DND-41 (cell line): ENCODE measurements at regions not wholly inside any gene's neighbourhood (a gene's known extent, or its start where the extent isn't known, plus 50 kb on each side); places are given as distances from the start of the nearest gene placed in this dataset.

Source experiments
- ATAC-seq: fragments of 200-7000 bp; cut with Tn5 transposase; 3 replicates; pipeline ENCODE4 v1.9.1; 2021; ENCODE audit warnings: low read depth; ENCODE audit not compliant: insufficient read depth
- DNase-seq: peaks from one replicate; pipeline ENCODE4 v3.0.0-alpha.2; 2020
- H2AFZ ChIP-seq: 2 replicates; pipeline ENCODE4 v1.6.0; 2012; ENCODE audit warnings: low read depth, low read length
- H3K27ac ChIP-seq: 2 replicates; pipeline ENCODE4 v1.5.1; 2012; ENCODE audit warnings: low read length, inconsistent platforms
- H3K27me3 ChIP-seq: fragments of 200-600 bp; sonication (generic); 2 replicates; pipeline ENCODE4 v1.6.0; 2012; ENCODE audit warnings: low read length, mild to moderate bottlenecking, inconsistent platforms; ENCODE audit not compliant: insufficient read depth, poor library complexity
- H3K36me3 ChIP-seq: 2 replicates; pipeline ENCODE4 v1.5.1; 2012; ENCODE audit warnings: low read length, inconsistent platforms; ENCODE audit not compliant: insufficient read depth
- H3K4me1 ChIP-seq: 2 replicates; pipeline ENCODE4 v1.5.1; 2012; ENCODE audit warnings: mild to moderate bottlenecking, low read length; ENCODE audit not compliant: insufficient read depth
- H3K4me2 ChIP-seq: 2 replicates; pipeline ENCODE4 v1.6.0; 2012; ENCODE audit warnings: mild to moderate bottlenecking, moderate library complexity, low read length, inconsistent platforms; ENCODE audit not compliant: insufficient read depth
- H3K4me3 ChIP-seq, 2 experiments: fragments of 200-600 bp in 1 of 2; shearing (Covaris generic) in 1 of 2; 2 replicates each; pipeline ENCODE4 v1.5.1; 2012 to 2016; ENCODE audit warnings: inconsistent platforms in 2 of 2, low read length in 2 of 2, mild to moderate bottlenecking in 2 of 2, low read depth in 1 of 2, moderate library complexity in 1 of 2
- H3K79me2 ChIP-seq: 2 replicates; pipeline ENCODE4 v1.6.0; 2012; ENCODE audit warnings: low read length, inconsistent platforms; ENCODE audit not compliant: insufficient read depth
- H3K9ac ChIP-seq: 2 replicates; pipeline ENCODE4 v1.6.0; 2012; ENCODE audit warnings: low read depth, mild to moderate bottlenecking, inconsistent platforms, low read length, moderate library complexity
- H3K9me3 ChIP-seq: 2 replicates; pipeline ENCODE4 v1.5.1; 2012; ENCODE audit warnings: low read length, moderate library complexity, mild to moderate bottlenecking, inconsistent platforms; ENCODE audit not compliant: insufficient read depth, severe bottlenecking
- H4K20me1 ChIP-seq: 2 replicates; pipeline ENCODE4 v1.6.0; 2012; ENCODE audit warnings: low read length; ENCODE audit not compliant: insufficient read depth
- EZH2 ChIP-seq: IDR thresholded peaks from 3 replicates; pipeline ENCODE4 v1.6.1; 2012; ENCODE audit warnings: borderline replicate concordance, low read depth, mild to moderate bottlenecking, moderate library complexity, low read length, inconsistent platforms; ENCODE audit not compliant: severe bottlenecking
- TF ChIP-seq, protein P1 (sequence below): IDR thresholded peaks from 2 replicates; pipeline ENCODE4 v1.5.1; 2012; ENCODE audit warnings: borderline replicate concordance, low read length, moderate library complexity, mild to moderate bottlenecking; ENCODE audit not compliant: poor library complexity, severe bottlenecking; ENCODE audit errors: extremely low read depth

GRCh38 chr6:170483413-170483812 lies 69.7 kb downstream of the PSMB1 start:
- ATAC-seq (no peak), DNase-seq (no peak)
- Histone ChIP-seq H3K79me2 (no peaks in the 10 kb centered on the region), H2AFZ (no peak overlapping the region), H3K9me3 (no peaks in the 10 kb centered on the region), H3K4me3 (no peak overlapping the region), H3K4me2 (no peak overlapping the region), H3K36me3 (no peaks in the 10 kb centered on the region), H3K9ac (no peak overlapping the region), H3K27me3 (no peaks in the 10 kb centered on the region), H4K20me1 (no peaks in the 10 kb centered on the region), H3K27ac (no peak overlapping the region), H3K4me1 (no peaks in the 10 kb centered on the region)
- TF ChIP-seq, protein P1, sequence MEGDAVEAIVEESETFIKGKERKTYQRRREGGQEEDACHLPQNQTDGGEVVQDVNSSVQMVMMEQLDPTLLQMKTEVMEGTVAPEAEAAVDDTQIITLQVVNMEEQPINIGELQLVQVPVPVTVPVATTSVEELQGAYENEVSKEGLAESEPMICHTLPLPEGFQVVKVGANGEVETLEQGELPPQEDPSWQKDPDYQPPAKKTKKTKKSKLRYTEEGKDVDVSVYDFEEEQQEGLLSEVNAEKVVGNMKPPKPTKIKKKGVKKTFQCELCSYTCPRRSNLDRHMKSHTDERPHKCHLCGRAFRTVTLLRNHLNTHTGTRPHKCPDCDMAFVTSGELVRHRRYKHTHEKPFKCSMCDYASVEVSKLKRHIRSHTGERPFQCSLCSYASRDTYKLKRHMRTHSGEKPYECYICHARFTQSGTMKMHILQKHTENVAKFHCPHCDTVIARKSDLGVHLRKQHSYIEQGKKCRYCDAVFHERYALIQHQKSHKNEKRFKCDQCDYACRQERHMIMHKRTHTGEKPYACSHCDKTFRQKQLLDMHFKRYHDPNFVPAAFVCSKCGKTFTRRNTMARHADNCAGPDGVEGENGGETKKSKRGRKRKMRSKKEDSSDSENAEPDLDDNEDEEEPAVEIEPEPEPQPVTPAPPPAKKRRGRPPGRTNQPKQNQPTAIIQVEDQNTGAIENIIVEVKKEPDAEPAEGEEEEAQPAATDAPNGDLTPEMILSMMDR = no peak
- TF ChIP-seq EZH2 = no peak

- Histone ChIP-seq H3K27me3 (peaks cover 6% of the 10 kb centered on the region), H3K4me3 (no peak overlapping the region), H3K4me2 (no peak overlapping the region), H2AFZ (no peak overlapping the region), H3K27ac (no peak overlapping the region), H3K4me1 (no peaks in the 10 kb centered on the region), H3K79me2 (no peaks in the 10 kb centered on the region), H3K9me3 (no peaks in the 10 kb centered on the region), H3K36me3 (no peaks in the 10 kb centered on the region), H3K9ac (no peak overlapping the region), H4K20me1 (no peaks in the 10 kb centered on the region)
- no peak for TF ChIP-seq EZH2
- TF ChIP-seq, protein P1 = no peak
- DNase-seq = no peak
- no peak for ATAC-seq
Observed at GRCh38 chr6:170480050-170480692, 72.9 kb downstream of the PSMB1 start.

DNA sequence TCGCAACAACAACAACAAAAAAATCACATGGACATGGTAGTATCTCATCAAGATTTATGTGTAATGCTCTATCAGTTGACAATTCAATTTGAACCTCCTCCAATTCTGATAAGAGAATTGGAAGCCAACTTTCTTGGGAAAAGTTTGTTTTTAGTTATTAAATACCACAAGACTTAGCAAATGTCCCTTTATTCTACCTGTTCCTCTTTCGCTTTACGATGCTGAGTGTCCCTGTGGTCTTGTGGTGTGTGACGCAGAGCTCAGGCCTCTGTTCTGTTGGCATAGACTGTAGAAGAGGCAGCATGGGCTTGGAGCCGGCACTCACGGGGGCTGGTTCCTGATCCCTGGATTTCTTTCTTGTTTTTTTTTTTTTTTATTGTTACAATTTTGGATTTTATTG lies 76.7 kb downstream of the PSMB1 start:
- Histone ChIP-seq H3K27me3 (peaks cover 12% of the 10 kb centered on the region), H3K9me3 (no peaks in the 10 kb centered on the region), H2AFZ (no peak overlapping the region), H3K4me3 (no peak overlapping the region), H3K79me2 (no peaks in the 10 kb centered on the region), H4K20me1 (no peaks in the 10 kb centered on the region), H3K36me3 (no peaks in the 10 kb centered on the region), H3K4me2 (no peak overlapping the region), H3K27ac (no peak overlapping the region), H3K4me1 (no peaks in the 10 kb centered on the region), H3K9ac (no peak overlapping the region)
- no peak for DNase-seq
- no peak for TF ChIP-seq EZH2
- TF ChIP-seq, protein P1 = no peak
- ATAC-seq = no peak
